ENCODE measurements at regions not wholly inside any gene's neighbourhood (a gene's known extent, or its start where the extent isn't known, plus 50 kb on each side); places are given as distances from the start of the nearest gene placed in this dataset.

DNA sequence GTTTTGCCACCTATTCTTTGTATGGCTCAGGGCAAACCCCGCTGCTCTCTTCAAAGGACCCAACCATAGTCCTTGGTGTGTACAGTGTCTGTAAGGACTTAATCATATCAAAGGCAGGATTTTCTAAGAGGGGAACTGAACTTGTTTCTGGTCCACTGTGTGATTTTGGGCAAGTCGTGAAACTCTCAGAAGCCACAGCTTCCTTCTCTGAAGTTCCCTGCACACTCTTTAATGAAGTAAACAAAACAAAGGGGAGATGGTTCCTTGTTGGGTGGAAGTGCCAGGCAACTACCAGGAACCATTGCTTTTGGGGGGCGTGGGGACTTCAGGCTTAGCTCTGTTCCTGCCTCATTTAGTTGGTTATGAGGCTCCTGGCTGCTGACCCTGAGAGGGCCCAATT, 152.4 kb downstream of the VRK1 start:
- no peak overlapping the region for H3K4me3 ChIP-seq (ENCODE audit: low read depth, low read length)
- DNase-seq (ENCODE audit: low read depth): no peak
- in situ Hi-C loops (cut with HindIII; ENCODE audit: low sequenced_read_pairs): no loop called here
- TF ChIP-seq, protein P1, sequence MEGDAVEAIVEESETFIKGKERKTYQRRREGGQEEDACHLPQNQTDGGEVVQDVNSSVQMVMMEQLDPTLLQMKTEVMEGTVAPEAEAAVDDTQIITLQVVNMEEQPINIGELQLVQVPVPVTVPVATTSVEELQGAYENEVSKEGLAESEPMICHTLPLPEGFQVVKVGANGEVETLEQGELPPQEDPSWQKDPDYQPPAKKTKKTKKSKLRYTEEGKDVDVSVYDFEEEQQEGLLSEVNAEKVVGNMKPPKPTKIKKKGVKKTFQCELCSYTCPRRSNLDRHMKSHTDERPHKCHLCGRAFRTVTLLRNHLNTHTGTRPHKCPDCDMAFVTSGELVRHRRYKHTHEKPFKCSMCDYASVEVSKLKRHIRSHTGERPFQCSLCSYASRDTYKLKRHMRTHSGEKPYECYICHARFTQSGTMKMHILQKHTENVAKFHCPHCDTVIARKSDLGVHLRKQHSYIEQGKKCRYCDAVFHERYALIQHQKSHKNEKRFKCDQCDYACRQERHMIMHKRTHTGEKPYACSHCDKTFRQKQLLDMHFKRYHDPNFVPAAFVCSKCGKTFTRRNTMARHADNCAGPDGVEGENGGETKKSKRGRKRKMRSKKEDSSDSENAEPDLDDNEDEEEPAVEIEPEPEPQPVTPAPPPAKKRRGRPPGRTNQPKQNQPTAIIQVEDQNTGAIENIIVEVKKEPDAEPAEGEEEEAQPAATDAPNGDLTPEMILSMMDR (IDR thresholded peaks at IDR 0.05; ENCODE audit: low read depth, low read length, missing control alignments): no peak

- no peak overlapping the region for H3K4me3 ChIP-seq (ENCODE audit: low read depth, low read length)
- DNase-seq (ENCODE audit: low read depth): no peak
- TF ChIP-seq, protein P1 (IDR thresholded peaks at IDR 0.05; ENCODE audit: low read depth, low read length, missing control alignments): no peak
- in situ Hi-C loops (cut with HindIII; ENCODE audit: low sequenced_read_pairs): no loop called here
Measured at GRCh38 chr14:96951511-96951910, 154.3 kb downstream of the VRK1 start.

GRCh38 chr14:96953087-96953874, 156.1 kb downstream of the VRK1 start:
- no peak overlapping the region for H3K4me3 ChIP-seq (ENCODE audit: low read depth, low read length)
- in situ Hi-C loops (cut with HindIII; ENCODE audit: low sequenced_read_pairs): no loop called here
- TF ChIP-seq, protein P1 (IDR thresholded peaks at IDR 0.05; ENCODE audit: low read depth, low read length, missing control alignments): no peak
- DNase-seq (ENCODE audit: low read depth): no peak

DNA sequence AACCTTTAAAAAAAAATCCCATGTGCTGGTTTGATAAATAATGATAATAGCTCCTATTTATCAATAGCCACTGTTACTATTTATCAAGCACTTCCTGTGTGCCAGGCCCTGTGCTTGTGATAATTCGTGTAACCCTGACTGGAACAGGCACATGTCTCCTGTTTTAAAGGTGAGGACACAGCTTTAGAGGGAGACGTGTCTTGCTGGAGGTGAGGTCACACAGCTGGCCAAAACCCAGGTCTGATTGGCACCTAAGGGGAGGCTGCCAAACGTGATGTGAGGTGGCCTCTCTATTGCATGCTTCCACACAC, 156.6 kb downstream of the VRK1 start:
- no peak overlapping the region for H3K4me3 ChIP-seq (ENCODE audit: low read depth, low read length)
- in situ Hi-C loops (cut with HindIII; ENCODE audit: low sequenced_read_pairs): no loop called here
- TF ChIP-seq, protein P1 (IDR thresholded peaks at IDR 0.05; ENCODE audit: low read depth, low read length, missing control alignments): no peak
- DNase-seq (ENCODE audit: low read depth): no peak

DNA sequence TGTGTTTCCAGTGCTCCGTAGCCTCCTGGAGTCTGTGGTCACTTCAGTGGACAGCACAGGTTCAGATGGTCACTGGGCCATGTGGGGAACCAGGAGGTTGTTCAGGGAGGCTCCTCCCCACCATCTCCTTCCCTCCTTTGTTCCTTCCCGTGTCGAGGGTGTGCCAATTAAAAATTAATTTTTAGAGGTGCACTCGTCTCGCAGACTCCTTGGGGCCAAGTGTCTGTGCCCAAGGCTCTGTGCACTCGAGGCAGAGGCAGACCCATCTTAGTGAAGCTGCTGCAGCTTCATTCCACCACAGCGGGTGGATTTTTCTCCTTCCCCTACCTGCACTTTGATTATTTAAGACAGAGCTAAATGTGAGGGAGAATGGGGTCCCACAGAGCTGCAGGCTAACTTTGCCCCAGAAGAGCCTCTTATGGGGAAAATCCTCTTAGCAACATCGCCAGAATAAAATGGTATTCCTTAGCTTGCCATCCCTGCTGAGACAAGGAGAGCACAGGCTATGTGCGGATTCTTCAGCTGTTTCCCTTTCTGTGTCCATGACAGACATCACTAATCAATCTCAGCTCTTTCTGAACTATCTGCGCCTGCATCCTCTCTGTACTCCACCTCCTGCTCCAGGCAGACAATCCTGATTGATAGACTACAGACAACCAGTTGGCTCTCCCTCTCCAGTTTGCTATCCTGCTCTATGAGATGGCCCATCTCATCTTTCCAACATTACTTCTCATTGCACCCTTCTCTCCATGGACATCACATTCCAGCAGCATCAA, 159.5 kb downstream of the VRK1 start:
- TF ChIP-seq, protein P1 (IDR thresholded peaks at IDR 0.05; ENCODE audit: low read depth, low read length, missing control alignments): no peak
- in situ Hi-C loops (cut with HindIII; ENCODE audit: low sequenced_read_pairs): no loop called here
- DNase-seq (ENCODE audit: low read depth): no peak
- H3K4me3 ChIP-seq (ENCODE audit: low read depth, low read length): no peak overlapping the region

DNA sequence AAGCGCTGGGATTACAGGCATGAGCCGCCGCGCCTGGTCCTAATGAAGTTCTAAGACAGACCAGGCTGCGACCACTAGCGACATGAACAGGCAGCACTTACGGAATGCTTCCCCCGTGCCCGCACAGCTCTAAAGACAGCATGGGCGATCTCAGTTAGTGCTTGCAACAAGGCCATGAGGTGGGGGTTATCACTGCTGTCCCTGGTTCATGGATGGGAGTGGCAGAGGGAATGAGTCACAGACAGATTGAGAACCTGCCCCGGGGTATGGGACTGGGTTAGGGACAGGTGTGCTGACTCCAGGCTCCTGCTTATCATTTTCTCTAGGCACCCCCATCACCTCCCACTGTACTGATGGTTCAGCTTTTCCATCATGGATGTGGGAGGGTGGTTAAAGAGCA, 160.9 kb downstream of the VRK1 start:
- in situ Hi-C loops (cut with HindIII; ENCODE audit: low sequenced_read_pairs): no loop called here
- DNase-seq (ENCODE audit: low read depth): no peak
- TF ChIP-seq, protein P1 (IDR thresholded peaks at IDR 0.05; ENCODE audit: low read depth, low read length, missing control alignments): no peak
- no peak overlapping the region for H3K4me3 ChIP-seq (ENCODE audit: low read depth, low read length)
